H1 (cell line): ENCODE measurements at regions not wholly inside any gene's neighbourhood (a gene's known extent, or its start where the extent isn't known, plus 50 kb on each side); places are given as distances from the start of the nearest gene placed in this dataset.

Experiments used
- CTCF ChIA-PET: fragments of 300-600 bp; sonication (Branson Sonifier 250); formaldehyde crosslinking; loops from one replicate; lab custom pipeline; 2021; ENCODE audit not compliant: partially characterized antibody; lab: Charles Lee
- POLR2A ChIA-PET: fragments of 300-600 bp; sonication (Branson Sonifier 250); formaldehyde crosslinking; loops from one replicate; lab custom pipeline; 2021; ENCODE audit warnings: inconsistent platforms; ENCODE audit not compliant: partially characterized antibody; lab: Charles Lee
- DNase-seq, 2 experiments: peaks; one replicate each; pipeline versions ENCODE4 v3.0.0 to v3.0.0-alpha.2; 2010 to 2022; ENCODE audit warnings: low spot score in 2 of 2, low read depth in 1 of 2, mixed read lengths in 1 of 2
- FAIRE-seq: peaks from 2 replicates; lab custom pipeline; 2011; peaks lifted over from hg19 to GRCh38; lab: Jason Lieb, UNC
- H2AFZ ChIP-seq: 2 replicates; pipeline ENCODE4 v1.8.1; 2012; ENCODE audit warnings: low read length, inconsistent platforms
- H2AK5ac ChIP-seq: 2 replicates; pipeline ENCODE4 v1.6.1; 2013; ENCODE audit warnings: low read depth, low read length
- H2BK120ac ChIP-seq: replicated peaks from 2 replicates; pipeline ENCODE3; 2013; ENCODE audit warnings: low read depth, low read length, inconsistent platforms
- H2BK12ac ChIP-seq: 2 replicates; pipeline ENCODE4 v1.6.1; 2013; ENCODE audit warnings: low read depth, low read length
- H2BK15ac ChIP-seq: 2 replicates; pipeline ENCODE4 v1.6.1; 2013; ENCODE audit warnings: low read length
- H2BK20ac ChIP-seq: 2 replicates; pipeline ENCODE4 v1.6.1; 2013; ENCODE audit warnings: low read length
- H2BK5ac ChIP-seq: 2 replicates; pipeline ENCODE4 v1.6.1; 2013; ENCODE audit warnings: low read depth, low read length
- H3K14ac ChIP-seq: 2 replicates; pipeline ENCODE4 v1.6.1; 2013; ENCODE audit warnings: inconsistent platforms; ENCODE audit not compliant: insufficient read length
- H3K18ac ChIP-seq: 2 replicates; pipeline ENCODE4 v1.6.1; 2013; ENCODE audit warnings: low read length; ENCODE audit errors: extremely low read depth
- H3K23ac ChIP-seq: 2 replicates; pipeline ENCODE4 v1.6.1; 2013; ENCODE audit warnings: inconsistent platforms; ENCODE audit not compliant: insufficient read length
- H3K23me2 ChIP-seq: 2 replicates; pipeline ENCODE4 v1.6.1; 2013; ENCODE audit warnings: low read depth, low read length
- H3K27ac ChIP-seq: 2 replicates; pipeline ENCODE4 v1.6.1; 2011; ENCODE audit warnings: low read depth, low read length, inconsistent platforms
- H3K27me3 ChIP-seq, 4 experiments: replicated peaks in 1 of 4; 1 replicate in 1 of 4; 2 replicates in 3 of 4; pipeline versions ENCODE4 v1.6.1 to v1.8.1; 2011 to 2013; ENCODE audit warnings: low read length in 3 of 4, mild to moderate bottlenecking in 3 of 4, inconsistent platforms in 2 of 4, mixed read lengths in 2 of 4, moderate library complexity in 1 of 4; ENCODE audit not compliant: control insufficient read depth in 3 of 4, insufficient read depth in 3 of 4; ENCODE audit errors: extremely low read depth in 1 of 4
- H3K36me3 ChIP-seq, 4 experiments: 2 replicates each; pipeline versions ENCODE4 v1.6.1 to v1.8.1; 2011 to 2013; ENCODE audit warnings: mild to moderate bottlenecking in 4 of 4, low read length in 3 of 4, moderate library complexity in 2 of 4, control low read depth in 1 of 4, inconsistent platforms in 1 of 4; ENCODE audit not compliant: insufficient read depth in 4 of 4, control insufficient read depth in 2 of 4
- H3K4ac ChIP-seq: replicated peaks from 2 replicates; pipeline ENCODE3; 2013; ENCODE audit warnings: low read length, low read depth, mixed read lengths, inconsistent platforms; ENCODE audit not compliant: insufficient read length
- H3K4me1 ChIP-seq, 4 experiments: replicated peaks in 1 of 4; 1 replicate in 1 of 4; 2 replicates in 3 of 4; pipeline versions ENCODE4 v1.6.1 to v1.8.1; 2011 to 2013; ENCODE audit warnings: low read length in 3 of 4, inconsistent platforms in 2 of 4, mixed read lengths in 1 of 4; ENCODE audit not compliant: insufficient read depth in 4 of 4, control insufficient read depth in 3 of 4
- H3K4me2 ChIP-seq, 2 experiments: 2 replicates each; pipeline versions ENCODE4 v1.6.1 to v1.8.1; 2011 to 2013; ENCODE audit warnings: low read depth in 2 of 2, low read length in 2 of 2, control low read depth in 1 of 2, inconsistent platforms in 1 of 2, mild to moderate bottlenecking in 1 of 2; ENCODE audit not compliant: insufficient read depth in 1 of 2
- H3K4me3 ChIP-seq, 4 experiments: fragments of 200-600, 300-600 bp in 1 of 4; sonication (generic), shearing (Covaris generic), sonication (Bioruptor Twin) in 1 of 4; 2 replicates each; pipeline versions ENCODE4 v1.5.1 to v1.8.1; 2011 to 2016; ENCODE audit warnings: low read length in 4 of 4, low read depth in 3 of 4, control low read depth in 2 of 4, inconsistent platforms in 2 of 4, mild to moderate bottlenecking in 2 of 4, mixed read lengths in 1 of 4, moderate library complexity in 1 of 4; ENCODE audit not compliant: insufficient read depth in 2 of 4; ENCODE audit errors: extremely low read depth in 1 of 4
- H3K56ac ChIP-seq: replicated peaks from 2 replicates; pipeline ENCODE3; 2013; ENCODE audit warnings: low read depth, mild to moderate bottlenecking, mixed read lengths, low read length, inconsistent platforms; ENCODE audit not compliant: insufficient read length
- H3K79me1 ChIP-seq: 2 replicates; pipeline ENCODE4 v1.6.1; 2013; ENCODE audit warnings: low read depth, low read length, control low read depth
- H3K79me2 ChIP-seq, 2 experiments: 2 replicates each; pipeline versions ENCODE4 v1.6.1 to v1.8.1; 2012 to 2013; ENCODE audit warnings: low read length in 2 of 2, mild to moderate bottlenecking in 2 of 2, inconsistent platforms in 1 of 2; ENCODE audit not compliant: insufficient read depth in 2 of 2, control insufficient read depth in 1 of 2
- H3K9ac ChIP-seq, 4 experiments: replicated peaks in 1 of 4; 1 replicate in 1 of 4; 2 replicates in 3 of 4; pipeline versions ENCODE4 v1.6.1 to v1.8.1; 2011 to 2013; ENCODE audit warnings: low read depth in 3 of 4, low read length in 3 of 4, control low read depth in 2 of 4, mild to moderate bottlenecking in 2 of 4, moderate library complexity in 2 of 4, inconsistent platforms in 1 of 4; ENCODE audit errors: extremely low read depth in 1 of 4
- H3K9me3 ChIP-seq, 2 experiments: 2 replicates each; pipeline versions ENCODE4 v1.6.1 to v1.8.1; 2012 to 2013; ENCODE audit warnings: mild to moderate bottlenecking in 2 of 2, moderate library complexity in 2 of 2, control low read depth in 1 of 2, inconsistent platforms in 1 of 2, low read depth in 1 of 2, low read length in 1 of 2, mixed read lengths in 1 of 2; ENCODE audit not compliant: insufficient read depth in 2 of 2
- H4K20me1 ChIP-seq, 2 experiments: replicated peaks in 1 of 2; 2 replicates each; pipeline versions ENCODE3 to v1.8.1; 2011 to 2013; ENCODE audit warnings: inconsistent platforms in 2 of 2, low read length in 2 of 2, mild to moderate bottlenecking in 1 of 2; ENCODE audit not compliant: insufficient read depth in 2 of 2, control insufficient read depth in 1 of 2
- H4K5ac ChIP-seq: 2 replicates; pipeline ENCODE4 v1.6.1; 2013; ENCODE audit warnings: low read length, low read depth, mixed read lengths, inconsistent platforms; ENCODE audit not compliant: insufficient read length
- H4K8ac ChIP-seq: 2 replicates; pipeline ENCODE4 v1.8.0; 2013; ENCODE audit warnings: mild to moderate bottlenecking, moderate library complexity, low read length, inconsistent platforms; ENCODE audit not compliant: insufficient read depth; ENCODE audit errors: extremely low read depth
- H4K91ac ChIP-seq: replicated peaks from 2 replicates; pipeline ENCODE3; 2013; ENCODE audit warnings: low read length, mixed read lengths, inconsistent platforms; ENCODE audit not compliant: insufficient read length
- ATF2 ChIP-seq: IDR thresholded peaks from 2 replicates; pipeline ENCODE4 v1.6.1; 2012; ENCODE audit warnings: low read length, inconsistent platforms
- CHD2 ChIP-seq: IDR thresholded peaks from 2 replicates; pipeline ENCODE4 v1.6.1; 2012; ENCODE audit warnings: low read length, improper control_type of control experiment
- KDM4A ChIP-seq: IDR thresholded peaks from one replicate; pipeline ENCODE4 v1.7.1; 2012; ENCODE audit warnings: low read depth, mild to moderate bottlenecking, moderate library complexity, low read length, inconsistent platforms; ENCODE audit not compliant: severe bottlenecking
- NRF1 ChIP-seq: IDR thresholded peaks from 2 replicates; pipeline ENCODE4 v1.6.1; 2011; ENCODE audit warnings: mild to moderate bottlenecking, low read depth, low read length, improper control_type of control experiment
- SUZ12 ChIP-seq: fragments of 200-600 bp; sonication (generic); IDR thresholded peaks from 2 replicates; pipeline ENCODE4 v1.6.1; 2012; ENCODE audit warnings: mild to moderate bottlenecking, inconsistent platforms, low read length, moderate library complexity, mixed read lengths
- TAF1 ChIP-seq: IDR thresholded peaks from 2 replicates; pipeline ENCODE4 v1.6.1; 2011; ENCODE audit warnings: mild to moderate bottlenecking, low read depth, low read length
- TAF7 ChIP-seq: optimal IDR thresholded peaks from 2 replicates; pipeline ENCODE3; 2011; ENCODE audit warnings: low read depth, mild to moderate bottlenecking, inconsistent platforms, low read length, moderate library complexity, borderline replicate concordance
- TEAD4 ChIP-seq: IDR thresholded peaks from 2 replicates; pipeline ENCODE4 v1.6.1; 2012; ENCODE audit warnings: low read depth, low read length, inconsistent platforms, mixed read lengths
- USF2 ChIP-seq: IDR thresholded peaks from 2 replicates; pipeline ENCODE4 v1.6.1; 2011; ENCODE audit warnings: low read length, improper control_type of control experiment
- WGBS, 2 experiments: shearing (Covaris generic) in 1 of 2; methylation state at CpG; one replicate each; pipeline versions ENCODE4 v1.1.6 to v1.1.7; 2013 to 2015; ENCODE audit warnings: low lambda C conversion rate in 2 of 2, mixed read lengths in 2 of 2, inconsistent platforms in 1 of 2, low coverage in 1 of 2, missing lambda C conversion rate in 1 of 2; ENCODE audit not compliant: insufficient replicate concordance in 2 of 2, insufficient coverage in 1 of 2, insufficient read length in 1 of 2; ENCODE audit errors: extremely low coverage in 1 of 2, missing lambda C conversion rate in 1 of 2; 5-methylcytosine and 5-hydroxymethylcytosine counted together

GRCh38 chr16:63617990-63618763, 1503.7 kb downstream of the CDH11 start:
- Histone ChIP-seq H3K4me2 (peak overlapping the region in 1 of 2 experiments; percentile 23; a peak in 1 of 4 replicates), H3K23ac (no peak overlapping the region), H4K5ac (no peak overlapping the region), H3K18ac (no peak overlapping the region), H2BK15ac (0 out of 2 replicates have a peak overlapping the region, but pooled peaks have one; percentile 61), H3K36me3 (no peaks in the 10 kb centered on the region), H3K27me3 (no peaks in the 10 kb centered on the region), H3K9ac (no peak overlapping the region), H3K4me1 (no peaks in the 10 kb centered on the region), H3K79me1 (no peaks in the 10 kb centered on the region), H2BK20ac (no peak overlapping the region), H3K23me2 (no peaks in the 10 kb centered on the region), H3K4me3 (no peak overlapping the region; a peak in 1 of 8 replicates), H2BK5ac (no peak overlapping the region), H2BK12ac (no peak overlapping the region), H4K8ac (no peak overlapping the region), H2AK5ac (no peak overlapping the region), H3K4ac (no peak overlapping the region), H3K14ac (no peak overlapping the region), H2BK120ac (no peak overlapping the region), H4K20me1 (no peaks in the 10 kb centered on the region), H3K79me2 (no peaks in the 10 kb centered on the region), H4K91ac (no peak overlapping the region), H2AFZ (0 out of 2 replicates have a peak overlapping the region, but pooled peaks have one; percentile 53), H3K27ac (no peak overlapping the region), H3K56ac (no peak overlapping the region), H3K9me3 (peaks cover 0 to 2% of the 10 kb centered on the region in 2 experiments; a peak in 1 of 4 replicates)
- WGBS, 2 experiments, result 95% methylated on average over 14 of the region's 16 CpGs; no CpG with 5 or more reads in 1 of the 2 experiments
- CTCF ChIA-PET, result interaction anchor here (1.8 kb wide), 1 partner anchor 157 kb away, joined by 8 read pairs; no protein-coding TSS in a partner anchor
- POLR2A ChIA-PET, result no interaction called here
- DNase-seq (no peak), FAIRE-seq (no peak)
- no peak for TF ChIP-seq CHD2
- TF ChIP-seq SUZ12, result no peak
- no peak for TF ChIP-seq USF2
- no peak for TF ChIP-seq ATF2
- no peak for TF ChIP-seq NRF1
- no peak for TF ChIP-seq KDM4A
- no peak for TF ChIP-seq TEAD4
- TF ChIP-seq TAF1, result no peak
- no peak for TF ChIP-seq TAF7
